SK-N-DZ (cell line): ENCODE measurements at regions not wholly inside any gene's neighbourhood (a gene's known extent, or its start where the extent isn't known, plus 50 kb on each side); places are given as distances from the start of the nearest gene placed in this dataset.

Experiments
- DNase-seq: peaks from one replicate; pipeline ENCODE4 v3.0.0-alpha.2; 2015; ENCODE audit warnings: low spot score

GRCh38 chr7:45455662-45456061 is 118.5 kb upstream of the ADCY1 start:
- DNase-seq: no peak

- no peak for DNase-seq
These were observed 118.1 kb upstream of the ADCY1 start for GRCh38 chr7:45456105-45456504.

- DNase-seq: no peak
These were observed 117.2 kb upstream of the ADCY1 start for GRCh38 chr7:45456747-45457524.

- DNase-seq: peak; percentile 36
These were observed 116.6 kb upstream of the ADCY1 start for GRCh38 chr7:45457591-45457990.

- no peak for DNase-seq
These were observed 114.7 kb upstream of the ADCY1 start for GRCh38 chr7:45459476-45459875.

GRCh38 chr7:45460379-45460778 is 113.8 kb upstream of the ADCY1 start:
- DNase-seq: no peak

GRCh38 chr7:45461026-45461425 is 113.1 kb upstream of the ADCY1 start:
- no peak for DNase-seq

GRCh38 chr7:45469103-45469502 is 105.1 kb upstream of the ADCY1 start:
- no peak for DNase-seq

GRCh38 chr7:45470031-45470430 is 104.1 kb upstream of the ADCY1 start:
- DNase-seq: no peak

- no peak for DNase-seq
These were observed 94.4 kb upstream of the ADCY1 start for GRCh38 chr7:45479781-45480180.

GRCh38 chr7:45482451-45482850 is 91.7 kb upstream of the ADCY1 start:
- DNase-seq: no peak

GRCh38 chr7:45484094-45484493 is 90.1 kb upstream of the ADCY1 start:
- DNase-seq: no peak

GRCh38 chr7:45486575-45486974 is 87.6 kb upstream of the ADCY1 start:
- DNase-seq: no peak

- no peak for DNase-seq
These were observed 79.3 kb upstream of the ADCY1 start for GRCh38 chr7:45494885-45495284.

GRCh38 chr7:45495618-45496017 is 78.5 kb upstream of the ADCY1 start:
- DNase-seq: no peak

GRCh38 chr7:45500257-45500656 is 73.9 kb upstream of the ADCY1 start:
- DNase-seq: no peak

- no peak for DNase-seq
These were observed 72.4 kb upstream of the ADCY1 start for GRCh38 chr7:45501791-45502190.

GRCh38 chr7:45506059-45506458 is 68.1 kb upstream of the ADCY1 start:
- DNase-seq: no peak

- DNase-seq: no peak
These were observed 64.9 kb upstream of the ADCY1 start for GRCh38 chr7:45509222-45509621.

- DNase-seq: no peak
These were observed 62.2 kb upstream of the ADCY1 start for GRCh38 chr7:45511721-45512597.

- peak; percentile 11 for DNase-seq
These were observed 59.2 kb upstream of the ADCY1 start for GRCh38 chr7:45514944-45515343.

GRCh38 chr7:45515346-45515745 is 58.8 kb upstream of the ADCY1 start:
- DNase-seq: no peak
